Tibial nerve (tissue), 3 donors: ENCODE measurements at regions not wholly inside any gene's neighbourhood (a gene's known extent, or its start where the extent isn't known, plus 50 kb on each side); places are given as distances from the start of the nearest gene placed in this dataset.

ENCODE experiments used
- POLR2A ChIP-seq, 2 donors: fragments of 450-650 bp; IDR thresholded peaks; one replicate each; pipeline ENCODE4 v1.6.1; 2017; ENCODE audit warnings: antibody characterized with exemption in 2 of 2, mild to moderate bottlenecking in 2 of 2, moderate library complexity in 2 of 2
- TF ChIP-seq, protein P1 (sequence below), 5 experiments: fragments of 200-600 bp in 3 of 5; fragments of 450-650 bp in 2 of 5; sonication (generic) in 3 of 5; IDR thresholded peaks; one replicate each; pipeline ENCODE4 v1.5.1; 2016 to 2019; ENCODE audit warnings: antibody characterized with exemption in 5 of 5, mild to moderate bottlenecking in 3 of 5, moderate library complexity in 2 of 5

- TF ChIP-seq, protein P1, sequence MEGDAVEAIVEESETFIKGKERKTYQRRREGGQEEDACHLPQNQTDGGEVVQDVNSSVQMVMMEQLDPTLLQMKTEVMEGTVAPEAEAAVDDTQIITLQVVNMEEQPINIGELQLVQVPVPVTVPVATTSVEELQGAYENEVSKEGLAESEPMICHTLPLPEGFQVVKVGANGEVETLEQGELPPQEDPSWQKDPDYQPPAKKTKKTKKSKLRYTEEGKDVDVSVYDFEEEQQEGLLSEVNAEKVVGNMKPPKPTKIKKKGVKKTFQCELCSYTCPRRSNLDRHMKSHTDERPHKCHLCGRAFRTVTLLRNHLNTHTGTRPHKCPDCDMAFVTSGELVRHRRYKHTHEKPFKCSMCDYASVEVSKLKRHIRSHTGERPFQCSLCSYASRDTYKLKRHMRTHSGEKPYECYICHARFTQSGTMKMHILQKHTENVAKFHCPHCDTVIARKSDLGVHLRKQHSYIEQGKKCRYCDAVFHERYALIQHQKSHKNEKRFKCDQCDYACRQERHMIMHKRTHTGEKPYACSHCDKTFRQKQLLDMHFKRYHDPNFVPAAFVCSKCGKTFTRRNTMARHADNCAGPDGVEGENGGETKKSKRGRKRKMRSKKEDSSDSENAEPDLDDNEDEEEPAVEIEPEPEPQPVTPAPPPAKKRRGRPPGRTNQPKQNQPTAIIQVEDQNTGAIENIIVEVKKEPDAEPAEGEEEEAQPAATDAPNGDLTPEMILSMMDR (IDR thresholded peaks at IDR 0.05) = no peak
- no peak for TF ChIP-seq POLR2A (IDR thresholded peaks at IDR 0.05)
Observed at GRCh38 chr3:44045476-44046275, 196.0 kb upstream of the TOPAZ1 start.
